ENCODE measurements at regions not wholly inside any gene's neighbourhood (a gene's known extent, or its start where the extent isn't known, plus 50 kb on each side); places are given as distances from the start of the nearest gene placed in this dataset.

DNA sequence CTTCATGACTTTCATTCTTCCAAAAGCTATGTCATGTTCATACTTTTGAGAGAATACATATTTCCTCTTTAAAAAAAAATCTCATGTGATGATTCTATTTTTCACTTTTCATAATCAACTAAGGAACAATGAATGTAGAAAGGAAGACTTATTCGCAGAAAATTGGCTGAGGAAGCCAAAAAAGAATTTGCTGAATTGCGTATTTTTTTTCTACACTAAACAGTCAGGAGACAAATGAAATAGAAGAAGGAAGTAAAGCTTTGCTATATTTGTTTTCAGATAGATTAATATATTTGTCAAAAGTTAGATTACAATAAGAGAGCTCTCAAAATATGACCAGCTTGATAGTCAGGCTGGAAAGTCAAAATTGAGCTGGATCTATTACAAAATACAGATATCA lies 504.2 kb downstream of the ANXA1 start:
- no peaks in the 10 kb centered on the region for H3K9me3 ChIP-seq

GRCh38 chr9:73665253-73665652 lies 513.6 kb downstream of the ANXA1 start:
- TF ChIP-seq CTCF (IDR thresholded peaks at IDR 0.05) = no peak
- Histone ChIP-seq H3K27ac (no peak overlapping the region), H3K36me3 (no peaks in the 10 kb centered on the region), H3K9me3 (no peaks in the 10 kb centered on the region), H3K27me3 (no peaks in the 10 kb centered on the region), H3K9ac (ENCODE audit: low read depth in 2 of 2, low read length in 2 of 2) (no peak overlapping the region), H3K4me1 (no peaks in the 10 kb centered on the region), H3K4me3 (no peak overlapping the region)
- DNase-seq = no peak
- intact Hi-C loops (cut with DNase I) = no loop called here

More for the DNA sequence above, 504.2 kb downstream of the ANXA1 start:
- intact Hi-C loops (cut with DNase I) = no loop called here
- H3K36me3 ChIP-seq = no peaks in the 10 kb centered on the region
- TF ChIP-seq CTCF (IDR thresholded peaks at IDR 0.05) = no peak
- no peak for DNase-seq
- H3K4me1 ChIP-seq = no peaks in the 10 kb centered on the region
- H3K27ac ChIP-seq = no peak overlapping the region
- no peak overlapping the region for H3K4me3 ChIP-seq
- no peak overlapping the region for H3K9ac ChIP-seq (ENCODE audit: low read depth in 2 of 2, low read length in 2 of 2)
- no peaks in the 10 kb centered on the region for H3K27me3 ChIP-seq

DNA sequence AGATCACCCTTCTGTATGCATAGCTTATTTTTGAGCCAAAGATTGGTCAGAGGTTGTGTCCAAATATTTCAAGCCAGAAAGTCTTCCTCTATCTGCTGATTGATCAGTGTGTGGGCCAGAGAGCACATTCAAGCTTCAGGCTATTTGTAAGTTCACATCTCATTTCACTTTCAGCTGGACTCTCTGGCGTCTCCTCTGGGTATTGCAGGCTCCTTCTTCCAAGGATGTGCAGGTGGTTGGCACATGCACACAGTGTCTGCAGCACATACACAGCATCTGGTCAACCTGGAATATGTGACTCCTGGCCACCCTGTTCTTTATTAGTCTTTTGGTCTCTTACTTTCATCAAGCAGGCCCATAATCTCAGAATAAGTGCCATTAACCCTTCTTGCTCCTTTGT lies 516.1 kb downstream of the ANXA1 start:
- no peak overlapping the region for H3K4me3 ChIP-seq
- no peaks in the 10 kb centered on the region for H3K36me3 ChIP-seq
- no peak for TF ChIP-seq CTCF (IDR thresholded peaks at IDR 0.05)
- intact Hi-C loops (cut with DNase I) = no loop called here
- no peak for DNase-seq
- no peaks in the 10 kb centered on the region for H3K4me1 ChIP-seq
- H3K27me3 ChIP-seq = no peaks in the 10 kb centered on the region
- H3K9ac ChIP-seq (ENCODE audit: low read depth in 2 of 2, low read length in 2 of 2) = no peak overlapping the region
- no peak overlapping the region for H3K27ac ChIP-seq
- H3K9me3 ChIP-seq = no peaks in the 10 kb centered on the region

- no peak overlapping the region for H3K27ac ChIP-seq
- no peaks in the 10 kb centered on the region for H3K36me3 ChIP-seq
- TF ChIP-seq CTCF (IDR thresholded peaks at IDR 0.05) = no peak
- no peak for DNase-seq
- no peaks in the 10 kb centered on the region for H3K9me3 ChIP-seq
- no peak overlapping the region for H3K4me3 ChIP-seq
- H3K4me1 ChIP-seq = no peaks in the 10 kb centered on the region
- H3K9ac ChIP-seq (ENCODE audit: low read depth in 2 of 2, low read length in 2 of 2) = no peak overlapping the region
- intact Hi-C loops (cut with DNase I) = no loop called here
- no peaks in the 10 kb centered on the region for H3K27me3 ChIP-seq
Measured at GRCh38 chr9:73680831-73681230, 529.2 kb downstream of the ANXA1 start.

DNA sequence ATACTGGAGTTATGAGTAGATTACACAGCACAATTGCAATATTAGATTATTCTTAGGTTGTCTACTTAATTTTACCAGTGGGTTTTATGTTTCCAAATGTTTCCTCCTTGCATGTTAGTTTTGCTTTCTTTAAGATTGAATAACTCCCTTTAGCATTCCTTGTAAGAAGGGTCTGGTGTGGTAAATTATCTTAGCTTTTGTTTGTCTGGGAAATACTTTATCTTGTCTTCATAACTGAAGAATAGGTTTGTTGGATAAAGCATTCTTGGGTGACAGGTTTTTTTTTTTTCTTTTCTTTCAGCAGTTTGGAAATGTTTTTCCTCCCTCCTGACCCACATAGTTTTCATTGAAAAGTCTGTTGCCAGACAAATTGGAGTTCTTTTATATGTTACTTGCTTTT lies 531.1 kb downstream of the ANXA1 start:
- Histone ChIP-seq H3K9me3 (no peaks in the 10 kb centered on the region), H3K9ac (ENCODE audit: low read depth in 2 of 2, low read length in 2 of 2) (no peak overlapping the region), H3K4me3 (no peak overlapping the region), H3K36me3 (no peaks in the 10 kb centered on the region), H3K4me1 (no peaks in the 10 kb centered on the region), H3K27me3 (no peaks in the 10 kb centered on the region), H3K27ac (no peak overlapping the region)
- no peak for DNase-seq
- intact Hi-C loops (cut with DNase I) = no loop called here
- no peak for TF ChIP-seq CTCF (IDR thresholded peaks at IDR 0.05)

Data from colonic mucosa (tissue), 4 donors.